GM18505 (cell line): ENCODE measurements at regions not wholly inside any gene's neighbourhood (a gene's known extent, or its start where the extent isn't known, plus 50 kb on each side); places are given as distances from the start of the nearest gene placed in this dataset.

Experiments
- ATAC-seq: cut with Tn5 transposase; IDR thresholded peaks from one replicate; pipeline ENCODE4 v1.9.1; 2021; ENCODE audit not compliant: unreplicated experiment
- POLR2A ChIP-seq: IDR thresholded peaks from 4 replicates; pipeline ENCODE4 v1.6.1; 2011; ENCODE audit warnings: borderline replicate concordance; ENCODE audit not compliant: insufficient read depth, insufficient read length; ENCODE audit errors: extremely low read depth

GRCh38 chr12:76249501-76249900 is 98.7 kb downstream of the BBS10 start:
- no peak for TF ChIP-seq POLR2A
- no peak for ATAC-seq

GRCh38 chr12:76247992-76248391 is 100.2 kb downstream of the BBS10 start:
- ATAC-seq = no peak
- TF ChIP-seq POLR2A = no peak

- no peak for ATAC-seq
- no peak for TF ChIP-seq POLR2A
Observed at GRCh38 chr12:76247026-76247646, 101.1 kb downstream of the BBS10 start.

- no peak for TF ChIP-seq POLR2A
- ATAC-seq = no peak
Observed at GRCh38 chr12:76246611-76247010, 101.6 kb downstream of the BBS10 start.

GRCh38 chr12:76244300-76244699 is 103.9 kb downstream of the BBS10 start:
- ATAC-seq = no peak
- no peak for TF ChIP-seq POLR2A

GRCh38 chr12:76242813-76243550 is 105.2 kb downstream of the BBS10 start:
- no peak for TF ChIP-seq POLR2A
- ATAC-seq = no peak

- no peak for TF ChIP-seq POLR2A
- ATAC-seq = no peak
Observed at GRCh38 chr12:76241371-76241770, 106.8 kb downstream of the BBS10 start.

GRCh38 chr12:76240281-76240680 is 107.9 kb downstream of the BBS10 start:
- no peak for TF ChIP-seq POLR2A
- no peak for ATAC-seq

GRCh38 chr12:76238688-76239087 is 109.5 kb downstream of the BBS10 start:
- ATAC-seq = no peak
- no peak for TF ChIP-seq POLR2A

GRCh38 chr12:76237086-76237701 is 111.0 kb downstream of the BBS10 start:
- no peak for TF ChIP-seq POLR2A
- no peak for ATAC-seq

GRCh38 chr12:76236640-76237039 is 111.6 kb downstream of the BBS10 start:
- no peak for ATAC-seq
- no peak for TF ChIP-seq POLR2A

- no peak for ATAC-seq
- no peak for TF ChIP-seq POLR2A
Observed at GRCh38 chr12:76234741-76235140, 113.5 kb downstream of the BBS10 start.

- no peak for TF ChIP-seq POLR2A
- ATAC-seq = no peak
Observed at GRCh38 chr12:76232013-76232412, 116.2 kb downstream of the BBS10 start.

- ATAC-seq = no peak
- no peak for TF ChIP-seq POLR2A
Observed at GRCh38 chr12:76226956-76227355, 121.3 kb downstream of the BBS10 start.
